ENCODE measurements at regions not wholly inside any gene's neighbourhood (a gene's known extent, or its start where the extent isn't known, plus 50 kb on each side); places are given as distances from the start of the nearest gene placed in this dataset.

- H2AFZ ChIP-seq: no peak overlapping the region
- Mint-ChIP-seq H3K4me1 (peaks cover 3% of the 10 kb centered on the region; the same call in 2 of the 3 replicates), H3K27me3 (ENCODE audit: insufficient read depth, low read depth, poor library complexity) (peaks cover under 1% of the 10 kb centered on the region), H3K4me3 (no peak overlapping the region), H3K27ac (no peak overlapping the region), H3K9me3 (no peaks in the 10 kb centered on the region), H3K36me3 (ENCODE audit: low read depth) (peaks cover 5% of the 10 kb centered on the region; the same call in 2 of the 3 replicates)
- DNase-seq (ENCODE audit: low spot score) (no peak), ATAC-seq (no peak)
- no peaks in the 10 kb centered on the region for H3F3A ChIP-seq (replicated peaks; ENCODE audit: low read depth)
- H3K79me2 ChIP-seq (replicated peaks; ENCODE audit: insufficient read depth): no peaks in the 10 kb centered on the region
- no peaks in the 10 kb centered on the region for H3K27me3 ChIP-seq (ENCODE audit: insufficient read depth)
- H3K4me2 ChIP-seq: no peak overlapping the region
- no peak for TF ChIP-seq CTCF (conservative IDR thresholded peaks at IDR 0.05; ENCODE audit: low read depth in 2 of 2)
- no peak for TF ChIP-seq EZH2phosphoT487 (IDR thresholded peaks at IDR 0.05; ENCODE audit: unreplicated experiment)
- no peak for TF ChIP-seq REST (IDR thresholded peaks at IDR 0.05; ENCODE audit: unreplicated experiment)
- TF ChIP-seq STAT1 (IDR thresholded peaks at IDR 0.05; ENCODE audit: unreplicated experiment): no peak
- TF ChIP-seq NANOG (IDR thresholded peaks at IDR 0.05; ENCODE audit: borderline replicate concordance): no peak
- TF ChIP-seq ZNF114 (CRISPR knock-in tag; IDR thresholded peaks at IDR 0.05): no peak
- TF ChIP-seq ZNF331 (CRISPR knock-in tag; IDR thresholded peaks at IDR 0.05; ENCODE audit: low read depth): no peak
- TF ChIP-seq JUNB (IDR thresholded peaks at IDR 0.05; ENCODE audit: unreplicated experiment): no peak
- TF ChIP-seq CREB1 (CRISPR knock-in tag; IDR thresholded peaks at IDR 0.05; ENCODE audit: low read depth): no peak
- TF ChIP-seq ZNF462 (CRISPR knock-in tag; IDR thresholded peaks at IDR 0.05): no peak
- no peak for TF ChIP-seq ETS1 (IDR thresholded peaks at IDR 0.05)
- no peak for TF ChIP-seq EZH2 (IDR thresholded peaks at IDR 0.05; ENCODE audit: low read depth, unreplicated experiment)
- TF ChIP-seq POLR2AphosphoS5 (IDR thresholded peaks at IDR 0.05; ENCODE audit: low read depth): no peak
- no peaks in the 10 kb centered on the region for H4K20me1 ChIP-seq (replicated peaks; ENCODE audit: insufficient read depth)
- no peaks in the 10 kb centered on the region for H3K36me3 ChIP-seq (ENCODE audit: insufficient read depth)
- no peaks in the 10 kb centered on the region for H3K4me1 ChIP-seq (ENCODE audit: insufficient read depth)
- no peak overlapping the region for H3K4me3 ChIP-seq
- H3K27ac ChIP-seq (ENCODE audit: low read depth): no peak overlapping the region
- H3K9me2 ChIP-seq (ENCODE audit: insufficient read depth): peaks cover 19% of the 10 kb centered on the region
These were observed 1052.7 kb upstream of the CNTN5 start for GRCh38 chr11:97968071-97968470.

All from GM23338 (cell line).